Hindlimb muscle (tissue), 1 donor: ENCODE measurements at regions not wholly inside any gene's neighbourhood (a gene's known extent, or its start where the extent isn't known, plus 50 kb on each side); places are given as distances from the start of the nearest gene placed in this dataset.
"Not testable (repeated sequence)": the region's sequence is repeated elsewhere in the genome, so short reads cannot be mapped to it uniquely, and the experiment has no call there.

Experiments used
- DNase-seq: peaks from one replicate; pipeline ENCODE4 v3.0.0-alpha.2; 2013

DNA sequence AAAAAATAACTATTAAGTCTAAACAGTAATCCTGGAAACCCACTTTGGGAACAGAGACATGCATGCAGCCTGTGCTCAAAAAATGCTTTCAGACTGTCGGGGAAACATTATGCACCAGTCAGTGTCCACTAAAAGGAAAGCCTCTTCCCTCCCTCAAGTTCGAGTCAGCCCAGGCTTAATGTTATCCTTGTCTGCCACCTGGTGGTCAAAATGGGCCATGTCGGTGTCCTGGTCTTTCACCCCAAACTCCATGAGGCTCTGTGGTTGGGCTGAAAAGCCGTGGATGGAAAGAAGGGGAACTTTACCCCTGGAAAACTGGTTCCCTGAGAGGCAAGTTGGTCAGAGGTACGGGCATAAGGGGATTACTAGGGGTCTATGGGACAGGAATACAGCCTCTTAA, 88.4 kb upstream of the ZNF492 start:
- DNase-seq: no peak

DNA sequence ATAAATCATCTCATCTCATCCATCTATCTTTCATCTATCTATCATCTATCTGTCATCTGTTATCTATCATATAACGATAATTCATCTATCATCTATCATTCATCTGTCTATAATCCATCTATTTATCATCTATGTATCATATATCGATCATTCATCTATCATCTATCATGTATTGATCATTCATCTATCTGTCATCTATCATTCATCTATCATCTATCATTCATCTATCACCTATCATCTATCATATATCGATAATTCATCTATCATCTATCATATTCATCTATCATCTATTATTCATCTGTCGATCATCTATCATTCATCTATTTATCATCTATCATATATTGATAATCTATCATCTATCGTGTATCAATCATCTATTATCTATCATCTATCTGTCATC, 100.4 kb upstream of the ZNF492 start:
- no peak for DNase-seq

DNA sequence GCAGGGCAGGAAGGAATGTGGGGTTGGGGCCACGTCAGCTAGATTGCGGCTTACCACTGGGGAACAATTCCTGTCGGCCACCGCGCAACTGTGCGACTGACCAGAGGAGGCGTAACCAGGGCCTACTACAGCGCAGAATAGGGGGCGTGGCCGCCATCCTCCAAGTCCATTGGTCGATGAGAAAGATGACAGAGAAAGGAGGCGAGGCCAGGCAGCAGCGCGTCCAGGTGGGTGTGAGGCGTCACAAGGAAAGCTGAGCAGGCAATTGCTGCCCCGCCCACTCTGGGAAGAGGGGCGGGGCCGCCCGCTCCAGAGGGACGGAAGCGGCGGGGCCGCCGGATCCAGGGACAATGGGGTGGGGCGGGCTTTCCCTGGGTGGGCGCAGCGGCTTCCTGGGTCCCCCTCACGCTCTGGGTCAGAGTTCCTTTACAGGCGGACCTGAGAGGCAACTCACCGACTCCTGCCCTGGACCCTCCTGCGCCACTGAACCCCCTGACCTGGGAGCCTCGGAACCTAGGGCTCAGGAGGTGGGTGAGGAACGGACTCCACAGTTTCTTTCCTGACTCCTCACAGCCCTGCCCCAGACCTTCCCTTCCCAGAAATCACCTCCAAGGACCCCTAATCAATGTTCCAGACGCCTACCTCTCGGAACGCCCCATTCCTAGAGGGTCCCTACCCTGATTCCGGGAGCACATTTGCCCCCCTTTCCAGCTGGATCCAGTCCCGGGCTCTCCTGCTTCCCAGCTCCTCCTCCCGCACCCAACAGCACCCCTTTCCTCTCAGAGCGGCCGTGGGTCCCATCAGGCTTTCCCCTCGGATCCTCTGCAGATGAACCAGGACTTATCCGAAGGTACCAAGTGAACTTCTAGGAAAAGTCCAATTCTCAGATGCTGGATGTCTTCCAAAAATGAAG, 101.5 kb upstream of the ZNF492 start:
- peak; percentile 67 for DNase-seq

DNA sequence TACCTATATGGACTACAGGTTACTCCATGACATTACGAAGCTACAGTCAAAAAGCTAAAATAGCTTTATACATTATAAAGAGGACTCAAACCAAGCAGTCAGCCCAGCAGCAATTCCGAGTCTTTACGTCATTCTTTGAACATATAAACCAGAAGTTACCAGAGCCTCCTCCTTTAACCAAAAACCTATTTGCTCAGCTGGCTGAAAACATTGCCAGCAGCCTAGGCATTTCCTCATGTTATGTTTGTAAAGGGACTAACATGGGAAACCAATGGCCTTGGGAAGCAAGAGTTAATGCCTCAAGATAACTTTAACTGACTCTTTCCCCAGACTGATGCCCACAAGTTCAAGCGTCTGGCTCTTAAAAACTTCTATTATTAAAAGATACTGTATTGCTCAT, 104.1 kb upstream of the ZNF492 start:
- DNase-seq: no peak

DNA sequence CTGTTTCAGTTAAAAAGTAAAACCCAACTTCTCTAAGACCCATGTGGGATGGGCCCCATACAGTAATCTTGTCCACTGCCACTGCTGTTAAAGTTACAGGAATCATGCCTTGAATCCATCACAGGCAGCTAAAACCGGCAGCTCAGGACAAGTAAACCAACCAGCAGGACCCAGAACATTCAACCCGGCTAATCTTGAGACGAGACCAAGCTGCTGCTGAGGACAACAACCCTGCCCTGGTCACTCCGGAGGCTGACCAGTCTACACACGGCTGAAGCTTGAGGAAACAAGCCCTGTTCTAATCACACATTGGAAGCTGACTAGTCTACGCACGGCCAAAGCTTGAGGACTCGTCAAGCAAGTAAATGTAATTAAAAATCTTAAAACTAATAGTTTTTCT, 105.2 kb upstream of the ZNF492 start:
- DNase-seq: no peak

DNA sequence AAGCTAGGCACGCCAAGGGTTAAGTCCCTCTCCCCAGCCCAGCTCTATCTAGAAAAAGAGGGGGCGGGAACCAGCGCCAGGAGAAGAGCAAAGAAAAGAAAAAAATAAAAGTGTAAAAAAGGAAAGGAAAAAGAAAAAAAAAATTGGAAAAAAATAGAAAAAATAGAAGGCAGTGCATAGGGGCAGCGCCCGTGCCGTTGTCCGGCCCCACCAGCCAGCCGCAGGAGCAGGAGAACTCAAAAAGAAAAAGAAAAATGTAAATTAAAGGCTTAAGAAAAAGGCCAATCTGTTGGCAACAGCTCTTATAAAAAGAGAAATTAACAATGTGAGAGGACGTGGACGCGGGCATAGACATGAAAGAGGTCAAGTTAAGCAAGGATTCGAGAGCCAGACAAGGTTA, 105.4 kb upstream of the ZNF98 start:
- no peak for DNase-seq

DNA sequence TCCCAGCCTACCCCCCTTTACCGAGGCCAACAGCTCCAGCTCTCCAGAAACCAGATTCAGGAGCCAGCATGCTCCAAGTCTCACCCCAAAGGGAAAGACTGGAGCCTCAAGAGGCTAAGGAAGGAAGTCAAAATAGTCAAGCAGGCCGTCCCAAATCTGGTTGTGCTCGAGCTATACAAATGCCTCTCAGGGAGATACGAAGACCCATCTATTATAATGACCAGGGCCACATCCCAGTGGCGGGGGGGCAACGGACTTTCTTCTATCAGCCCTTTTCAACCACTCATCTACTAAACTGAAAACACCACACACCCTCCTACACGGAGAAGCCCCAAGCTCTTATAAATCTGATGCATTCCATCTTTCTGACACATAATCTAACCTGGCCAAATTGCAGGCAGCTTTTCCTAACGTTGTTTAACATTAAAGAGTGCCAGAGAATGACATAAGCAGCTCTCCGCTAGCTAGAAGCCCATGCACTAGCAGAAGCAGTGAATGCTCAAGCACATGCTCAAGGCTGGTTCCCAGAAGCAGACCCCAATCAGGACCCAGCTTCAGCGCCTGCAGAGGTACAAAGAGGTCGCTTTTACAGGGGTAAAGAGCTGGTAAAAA, 104.6 kb upstream of the ZNF98 start:
- DNase-seq: peak; percentile 20

DNA sequence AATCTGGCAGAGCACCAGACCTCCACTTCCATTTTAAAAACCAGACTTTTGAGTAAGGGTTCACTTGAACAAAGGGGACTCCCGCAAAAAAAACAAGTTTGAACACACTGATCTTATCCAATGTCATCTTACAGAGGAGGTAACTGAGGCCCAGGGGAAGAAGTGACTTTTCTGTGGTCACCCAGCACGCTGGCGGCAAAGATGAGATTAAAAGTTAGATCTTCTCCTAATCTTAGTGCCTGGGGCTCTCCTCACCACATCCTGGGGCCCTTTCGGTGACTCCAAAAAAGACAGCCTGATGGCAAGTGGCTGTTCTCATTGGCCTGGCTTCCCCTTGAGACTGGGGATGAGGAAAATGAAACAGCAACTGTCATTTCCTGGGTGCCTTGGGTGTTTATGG, 101.8 kb upstream of the ZNF98 start:
- no peak for DNase-seq

DNA sequence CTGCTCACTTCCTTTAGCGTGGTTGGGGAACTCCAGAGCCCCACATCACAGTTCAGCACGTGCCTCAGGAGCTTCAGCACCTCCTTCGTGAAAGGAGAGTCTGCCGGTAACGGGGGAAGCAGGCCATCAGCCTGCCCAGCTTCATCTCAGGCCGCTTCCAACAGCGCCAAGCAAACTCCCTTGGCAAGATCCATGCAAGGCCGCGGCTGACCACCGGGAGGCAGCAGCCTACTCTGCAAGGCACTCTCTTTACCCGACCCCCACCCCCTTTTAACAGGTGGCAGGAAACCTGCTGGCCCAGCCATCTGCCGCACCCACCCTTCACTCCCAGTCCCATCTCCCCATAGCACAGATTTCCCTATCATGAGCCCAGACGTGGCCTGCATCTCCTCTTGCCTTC, 97.4 kb upstream of the ZNF98 start:
- not testable (repeated sequence) for DNase-seq

DNA sequence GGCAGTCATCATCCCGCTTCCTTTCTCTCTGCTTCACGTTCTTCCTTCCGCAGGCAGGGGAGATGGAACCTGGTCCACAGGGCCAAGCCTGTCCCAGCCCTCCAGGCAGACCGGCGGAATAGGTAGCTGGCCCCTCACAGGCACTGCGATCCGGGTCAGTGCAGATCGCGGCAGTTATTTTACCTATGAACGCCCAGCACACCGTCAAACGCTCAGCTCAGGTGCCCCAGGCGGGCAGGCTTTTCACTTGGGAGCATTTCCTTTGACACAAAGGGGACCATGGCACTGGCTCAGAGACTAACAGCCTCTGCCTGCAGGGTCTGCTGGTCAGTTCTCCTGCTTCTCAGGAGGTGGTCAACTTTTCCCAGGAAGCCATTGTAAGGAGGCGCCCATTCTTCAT, 97.0 kb upstream of the ZNF98 start:
- DNase-seq: no peak

DNA sequence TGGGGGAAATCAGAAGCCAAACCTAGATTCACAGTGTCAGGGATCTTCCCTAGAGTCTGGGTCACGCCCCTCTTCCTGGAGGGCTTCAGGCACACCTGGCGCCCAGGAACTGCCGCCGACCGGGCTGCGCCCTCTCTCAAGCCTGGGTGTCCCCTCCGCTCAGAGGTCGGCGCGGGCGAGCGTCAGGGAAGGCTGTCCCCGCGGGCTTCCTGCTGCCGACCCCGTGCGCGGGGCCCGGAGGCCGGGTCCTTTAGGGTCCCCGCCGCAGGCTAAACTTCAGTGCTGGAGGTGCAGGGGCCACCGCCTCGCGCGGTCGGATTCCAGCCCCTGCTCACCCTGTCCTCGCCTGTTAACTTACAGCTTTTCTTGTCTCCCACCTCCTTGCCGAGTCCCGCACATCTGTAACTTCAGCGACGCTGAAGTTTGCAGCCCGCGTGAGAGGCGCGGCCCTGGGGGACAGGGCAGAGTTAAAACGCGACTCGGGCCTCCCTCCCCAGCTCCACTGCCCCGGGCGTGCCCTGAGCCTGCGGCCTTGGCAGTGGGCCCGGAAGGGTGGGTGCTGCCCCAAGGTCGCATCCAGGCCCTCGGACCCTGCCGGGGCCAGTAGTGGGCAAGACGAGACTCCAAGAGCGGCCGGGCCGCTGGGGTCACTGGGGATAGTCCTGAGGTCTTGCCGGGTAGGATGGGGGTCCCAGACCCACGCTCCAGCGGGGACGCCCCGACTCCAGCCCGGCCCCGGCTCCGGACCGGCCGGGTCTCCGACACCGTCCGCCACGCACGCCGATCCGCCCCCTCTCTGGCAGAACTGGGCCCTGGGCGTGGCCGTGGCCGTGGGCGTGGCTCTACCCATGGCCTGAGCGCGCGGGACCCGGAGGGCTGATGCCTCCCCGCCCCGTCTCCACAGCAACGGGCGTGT, 95.6 kb upstream of the ZNF98 start:
- DNase-seq: no peak

DNA sequence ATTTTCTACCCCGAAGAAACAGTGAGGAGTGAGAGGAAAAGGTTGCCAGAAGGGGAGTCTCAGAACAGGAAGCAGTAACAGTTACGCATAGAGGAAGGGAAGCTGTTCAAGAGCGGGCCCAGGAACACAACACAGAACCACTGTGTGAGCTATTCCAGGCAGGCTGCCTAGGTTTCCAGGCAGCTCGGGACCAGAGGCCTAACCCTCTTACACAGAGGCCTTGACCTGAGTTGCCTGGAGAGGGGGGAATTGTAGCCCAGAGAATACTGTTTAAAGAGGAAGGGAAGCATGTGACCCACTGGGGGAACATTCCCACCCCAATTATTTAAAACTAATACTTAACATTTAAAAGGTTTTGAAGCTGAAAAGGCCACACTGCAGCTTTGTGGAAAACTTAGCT, 93.3 kb upstream of the ZNF98 start:
- DNase-seq: no peak

DNA sequence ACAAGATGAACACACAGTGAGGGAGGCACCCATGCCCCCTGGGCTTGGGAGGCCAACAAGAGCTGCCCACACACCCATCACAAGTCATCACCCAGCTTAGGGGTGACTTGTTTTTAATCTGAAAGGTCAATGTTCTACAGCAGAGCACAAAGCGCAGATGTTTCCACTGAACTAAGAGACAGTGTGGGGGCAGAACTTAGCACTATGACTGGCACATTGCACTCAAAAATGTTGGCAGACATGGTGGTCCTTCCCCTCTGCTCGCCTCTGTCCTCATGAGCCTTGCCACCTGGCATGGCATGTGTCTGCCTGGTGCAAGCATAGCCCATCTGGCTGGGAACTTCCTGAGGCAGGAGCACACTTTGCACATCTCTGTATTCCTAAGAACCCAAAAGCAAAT, 81.4 kb upstream of the ZNF98 start:
- no peak for DNase-seq

DNA sequence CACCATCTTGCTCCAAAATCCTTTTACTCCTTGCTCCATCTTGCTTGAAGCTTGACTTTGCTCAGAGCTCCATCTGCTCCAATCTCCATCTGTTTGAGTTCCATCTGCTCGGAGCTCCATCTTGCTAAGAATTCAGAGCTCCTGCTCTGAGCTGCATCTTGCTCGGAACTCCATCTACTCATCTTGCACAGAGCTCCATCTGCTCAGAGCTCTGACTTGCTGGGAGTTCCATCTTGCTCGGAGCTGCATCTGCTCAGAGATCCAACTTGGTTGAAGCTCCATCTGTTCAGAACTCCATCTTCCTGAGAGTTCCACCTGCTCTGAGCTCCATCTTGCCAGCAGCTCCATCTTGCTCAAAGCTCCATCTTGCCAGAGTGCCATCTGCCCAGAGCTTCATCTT, 80.6 kb upstream of the ZNF98 start:
- DNase-seq: no peak

DNA sequence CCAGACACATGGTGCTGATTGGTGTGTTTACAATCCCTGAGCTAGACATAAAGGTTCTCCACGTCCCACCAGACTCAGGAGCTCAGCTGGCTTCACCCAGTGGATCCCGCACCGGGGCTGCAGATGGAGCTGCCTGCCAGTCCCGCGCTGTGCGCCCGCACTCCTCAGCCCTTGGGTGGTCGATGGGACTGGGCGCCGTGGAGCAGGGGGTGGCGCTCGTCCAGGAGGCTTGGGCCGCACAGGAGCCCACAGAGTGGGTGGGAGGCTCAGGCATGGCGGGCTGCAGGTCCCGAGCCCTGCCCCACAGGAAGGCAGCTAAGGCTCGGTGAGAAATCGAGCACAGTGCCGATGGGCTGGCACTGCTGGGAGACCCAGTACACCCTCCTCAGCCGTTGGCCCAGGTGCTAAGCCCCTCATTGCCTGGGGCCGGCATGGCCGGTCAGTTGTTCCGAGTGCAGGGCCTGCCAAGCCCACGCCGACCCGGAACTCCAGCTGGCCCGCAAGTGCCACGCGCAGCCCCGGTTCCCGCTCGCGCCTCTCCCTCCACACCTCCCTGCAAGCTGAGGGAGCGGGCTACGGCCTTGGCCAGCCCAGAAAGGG, 76.8 kb upstream of the ZNF98 start:
- not testable (repeated sequence) for DNase-seq

DNA sequence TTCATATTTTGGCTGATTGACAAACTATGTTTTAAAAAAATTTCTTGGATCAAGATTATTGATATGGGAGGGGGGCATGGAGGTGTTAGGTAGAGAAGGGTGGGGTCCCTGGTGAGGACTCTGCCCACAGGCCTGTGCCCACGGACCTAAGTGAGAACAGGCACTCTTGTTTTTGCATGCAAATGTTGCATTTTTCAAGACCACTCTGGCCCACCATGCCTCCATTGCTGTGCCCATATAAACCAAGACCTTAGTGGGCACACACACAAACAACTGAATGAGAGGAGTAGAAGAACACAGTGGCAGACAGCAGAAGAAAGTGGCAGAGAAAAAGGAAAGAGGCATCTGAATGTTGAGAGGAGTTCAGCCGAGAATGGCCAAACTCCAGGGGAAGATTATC, 69.6 kb upstream of the ZNF98 start:
- no peak for DNase-seq

DNA sequence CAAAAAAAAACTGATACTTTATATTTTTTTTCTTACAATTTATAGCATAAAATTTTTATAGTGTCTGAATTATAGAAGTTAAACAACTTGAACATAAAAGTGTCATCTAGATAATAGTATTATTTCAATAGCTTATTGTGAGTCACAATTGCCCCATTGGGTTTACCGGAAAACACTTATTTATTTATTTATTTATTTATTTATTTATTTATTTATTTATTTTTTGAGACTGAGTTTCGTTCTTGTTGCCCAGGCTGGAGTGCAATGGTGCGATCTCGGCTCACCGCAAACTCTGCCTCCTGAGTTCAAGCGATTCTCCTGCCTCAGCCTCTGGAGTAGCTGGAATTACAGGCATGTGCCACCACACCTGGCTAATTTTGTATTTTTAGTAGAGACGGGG, 61.4 kb upstream of the ZNF98 start:
- not testable (repeated sequence) for DNase-seq

DNA sequence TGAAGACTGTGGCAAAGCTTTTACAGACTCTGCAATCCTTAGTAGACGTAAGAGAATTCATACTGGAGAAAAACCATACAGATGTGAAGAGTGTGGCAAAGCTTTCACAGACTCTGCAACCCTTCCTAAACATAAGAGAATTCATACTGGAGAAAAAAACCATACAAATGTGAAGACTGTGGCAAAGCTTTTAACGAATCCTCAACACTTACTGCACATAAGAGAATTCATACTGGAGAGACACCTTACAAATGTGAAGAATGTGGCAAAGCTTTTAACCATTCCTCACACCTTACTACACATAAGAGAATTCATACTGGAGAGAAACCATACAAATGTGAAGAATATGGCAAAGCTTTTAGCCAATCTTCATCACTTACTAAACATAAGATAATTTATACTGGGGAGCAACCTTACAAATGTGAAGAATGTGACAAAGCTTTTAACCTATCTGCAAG, 50.1 kb upstream of the ZNF98 start:
- no peak for DNase-seq
